HL-60 (cell line): ENCODE measurements at regions not wholly inside any gene's neighbourhood (a gene's known extent, or its start where the extent isn't known, plus 50 kb on each side); places are given as distances from the start of the nearest gene placed in this dataset.

Experiments used
- DNase-seq, 2 experiments: peaks; one replicate each; pipeline ENCODE4 v3.0.0-alpha.2; 2010 to 2020; ENCODE audit warnings: low read depth in 1 of 2, low spot score in 1 of 2
- H3K27ac ChIP-seq: fragments of 250-450 bp; sonication (Bioruptor Pico); replicated peaks from 2 replicates; pipeline ENCODE4 v1.5.1; 2020; ENCODE audit warnings: mild to moderate bottlenecking, moderate library complexity
- H3K27me3 ChIP-seq: fragments of 250-450 bp; sonication (Bioruptor Pico); 2 replicates; pipeline ENCODE4 v1.5.1; 2021; ENCODE audit warnings: mild to moderate bottlenecking, moderate library complexity; ENCODE audit not compliant: insufficient read depth, poor library complexity, severe bottlenecking
- H3K4me3 ChIP-seq: replicated peaks from 2 replicates; pipeline ENCODE4 v1.5.1; 2011; ENCODE audit warnings: mild to moderate bottlenecking, control low read depth, low read length; ENCODE audit not compliant: insufficient read depth
- GABPA ChIP-seq: IDR thresholded peaks from 2 replicates; pipeline ENCODE4 v1.6.1; 2012; ENCODE audit warnings: low read depth
- POLR2AphosphoS5 ChIP-seq: IDR thresholded peaks from 2 replicates; pipeline ENCODE4 v1.6.1; 2012; ENCODE audit warnings: low read depth
- REST ChIP-seq: IDR thresholded peaks from 2 replicates; pipeline ENCODE4 v1.6.1; 2012; ENCODE audit warnings: low read depth; ENCODE audit not compliant: insufficient replicate concordance
- SPI1 ChIP-seq: IDR thresholded peaks from 2 replicates; pipeline ENCODE4 v1.6.1; 2012; ENCODE audit warnings: low read depth, mild to moderate bottlenecking, borderline replicate concordance
- TF ChIP-seq, protein P1 (sequence below): IDR thresholded peaks from one replicate; pipeline ENCODE4 v1.5.1; 2011; ENCODE audit warnings: low read length, control low read depth, inconsistent platforms; ENCODE audit not compliant: insufficient read depth

DNA sequence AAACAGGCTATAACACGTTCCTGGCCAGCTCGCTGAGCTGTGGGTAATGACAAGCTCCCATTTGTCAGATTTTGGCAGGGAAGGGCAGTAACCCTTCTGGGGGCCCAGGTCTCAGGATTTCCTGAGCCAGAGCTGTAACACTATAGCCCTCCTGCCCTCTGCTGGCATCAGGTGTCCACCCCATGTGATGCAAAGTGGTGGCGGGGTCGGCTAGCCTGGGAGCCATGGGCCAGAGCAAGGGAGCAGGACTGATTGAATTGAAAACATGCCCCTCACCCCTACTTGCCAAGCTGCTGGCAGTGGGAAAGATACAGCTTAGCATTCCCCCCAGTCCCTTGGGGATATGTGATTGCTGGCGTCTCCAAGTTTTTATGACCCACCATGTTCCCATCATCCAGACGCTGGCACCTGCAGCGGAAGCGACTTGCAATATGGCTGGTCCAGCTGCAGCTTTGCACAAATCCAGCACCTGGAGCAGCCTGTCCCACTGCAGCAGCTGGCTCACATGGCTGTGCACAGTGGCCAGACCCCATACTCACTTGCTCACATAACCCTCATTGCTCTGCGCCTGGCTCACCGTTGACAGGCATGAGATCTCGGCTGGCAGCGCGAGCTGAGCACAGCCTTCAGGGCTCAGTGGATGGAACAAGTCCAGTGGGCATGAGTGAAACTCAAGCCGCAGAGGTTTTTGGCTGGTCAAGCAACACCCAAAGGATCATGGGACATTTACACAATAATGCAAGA is 1147.8 kb downstream of the JRKL start:
- H3K27ac ChIP-seq, result no peak overlapping the region
- no peak for TF ChIP-seq REST
- TF ChIP-seq SPI1, result no peak
- no peak for TF ChIP-seq GABPA
- TF ChIP-seq, protein P1, sequence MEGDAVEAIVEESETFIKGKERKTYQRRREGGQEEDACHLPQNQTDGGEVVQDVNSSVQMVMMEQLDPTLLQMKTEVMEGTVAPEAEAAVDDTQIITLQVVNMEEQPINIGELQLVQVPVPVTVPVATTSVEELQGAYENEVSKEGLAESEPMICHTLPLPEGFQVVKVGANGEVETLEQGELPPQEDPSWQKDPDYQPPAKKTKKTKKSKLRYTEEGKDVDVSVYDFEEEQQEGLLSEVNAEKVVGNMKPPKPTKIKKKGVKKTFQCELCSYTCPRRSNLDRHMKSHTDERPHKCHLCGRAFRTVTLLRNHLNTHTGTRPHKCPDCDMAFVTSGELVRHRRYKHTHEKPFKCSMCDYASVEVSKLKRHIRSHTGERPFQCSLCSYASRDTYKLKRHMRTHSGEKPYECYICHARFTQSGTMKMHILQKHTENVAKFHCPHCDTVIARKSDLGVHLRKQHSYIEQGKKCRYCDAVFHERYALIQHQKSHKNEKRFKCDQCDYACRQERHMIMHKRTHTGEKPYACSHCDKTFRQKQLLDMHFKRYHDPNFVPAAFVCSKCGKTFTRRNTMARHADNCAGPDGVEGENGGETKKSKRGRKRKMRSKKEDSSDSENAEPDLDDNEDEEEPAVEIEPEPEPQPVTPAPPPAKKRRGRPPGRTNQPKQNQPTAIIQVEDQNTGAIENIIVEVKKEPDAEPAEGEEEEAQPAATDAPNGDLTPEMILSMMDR, result no peak
- no peak for TF ChIP-seq POLR2AphosphoS5
- no peak for DNase-seq
- no peaks in the 10 kb centered on the region for H3K27me3 ChIP-seq
- no peak overlapping the region for H3K4me3 ChIP-seq

DNA sequence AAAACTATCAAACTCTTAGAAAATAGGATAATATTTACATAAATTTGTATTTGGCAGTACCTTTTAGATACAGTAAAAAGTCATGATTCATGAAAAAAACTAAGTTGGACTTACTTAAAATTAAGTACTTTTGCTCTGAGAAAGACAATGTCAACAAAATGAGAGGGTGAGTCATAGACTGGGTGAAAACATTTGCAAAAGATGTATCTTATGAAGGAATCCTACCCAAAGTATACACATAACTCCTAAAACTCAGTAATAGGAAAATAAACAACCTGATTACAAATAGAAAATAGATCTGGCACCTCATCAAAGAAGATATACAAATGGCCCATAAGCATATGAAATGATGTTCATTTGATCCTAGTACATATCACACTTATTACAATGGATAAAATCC is 1154.6 kb downstream of the JRKL start:
- Histone ChIP-seq H3K27ac (no peak overlapping the region), H3K4me3 (no peak overlapping the region), H3K27me3 (no peaks in the 10 kb centered on the region)
- TF ChIP-seq, protein P1, result no peak
- no peak for TF ChIP-seq POLR2AphosphoS5
- no peak for TF ChIP-seq GABPA
- TF ChIP-seq SPI1, result no peak
- TF ChIP-seq REST, result no peak
- DNase-seq, result no peak

- Histone ChIP-seq H3K4me3 (no peak overlapping the region), H3K27ac (no peak overlapping the region), H3K27me3 (no peaks in the 10 kb centered on the region)
- DNase-seq, result no peak
- TF ChIP-seq SPI1 (no peak), GABPA (no peak), REST (no peak), POLR2AphosphoS5 (no peak)
- TF ChIP-seq, protein P1, result no peak
These were observed 1158.5 kb downstream of the JRKL start for GRCh38 chr11:97548280-97548679.
